Activated T-cell treated with anti-CD3 and anti-CD28 coated beads, Interleukin-2, amount 50 U/mL, for 24 hours (primary cell): ENCODE measurements at regions not wholly inside any gene's neighbourhood (a gene's known extent, or its start where the extent isn't known, plus 50 kb on each side); places are given as distances from the start of the nearest gene placed in this dataset.

ENCODE experiments used
- DNase-seq: peaks from one replicate; pipeline ENCODE4 v3.0.0-alpha.2; 2020
- H3K27ac Mint-ChIP-seq: 2 replicates; pipeline ENCODE4 v1.8.0; 2020; ENCODE audit warnings: mild to moderate bottlenecking, mixed read lengths
- H3K27me3 Mint-ChIP-seq: 2 replicates; pipeline ENCODE4 v1.8.0; 2020; ENCODE audit warnings: mixed read lengths
- H3K36me3 Mint-ChIP-seq: 2 replicates; pipeline ENCODE4 v1.8.0; 2020; ENCODE audit warnings: low read depth, mixed read lengths
- H3K4me1 Mint-ChIP-seq: 2 replicates; pipeline ENCODE4 v1.8.0; 2020; ENCODE audit warnings: low read depth, mixed read lengths
- H3K4me3 Mint-ChIP-seq: 2 replicates; pipeline ENCODE4 v1.8.0; 2020; ENCODE audit warnings: mild to moderate bottlenecking, moderate library complexity, mixed read lengths
- H3K9me3 Mint-ChIP-seq: 2 replicates; pipeline ENCODE4 v1.8.0; 2020; ENCODE audit warnings: mixed read lengths

GRCh38 chr2:34353509-34354113 lies 754.5 kb upstream of the FAM98A start:
- Mint-ChIP-seq H3K27ac (no peak overlapping the region), H3K4me3 (no peak overlapping the region), H3K9me3 (peaks cover 4% of the 10 kb centered on the region), H3K27me3 (no peaks in the 10 kb centered on the region), H3K4me1 (no peaks in the 10 kb centered on the region), H3K36me3 (no peaks in the 10 kb centered on the region)
- no peak for DNase-seq

GRCh38 chr2:34349527-34349926 lies 750.4 kb upstream of the FAM98A start:
- H3K27ac Mint-ChIP-seq = no peak overlapping the region
- H3K9me3 Mint-ChIP-seq = peaks cover 11% of the 10 kb centered on the region
- DNase-seq = no peak
- no peaks in the 10 kb centered on the region for H3K4me1 Mint-ChIP-seq
- no peaks in the 10 kb centered on the region for H3K27me3 Mint-ChIP-seq
- no peaks in the 10 kb centered on the region for H3K36me3 Mint-ChIP-seq
- no peak overlapping the region for H3K4me3 Mint-ChIP-seq

- DNase-seq = no peak
- Mint-ChIP-seq H3K27me3 (no peaks in the 10 kb centered on the region), H3K4me3 (no peak overlapping the region), H3K4me1 (no peaks in the 10 kb centered on the region), H3K9me3 (peaks cover 16% of the 10 kb centered on the region), H3K36me3 (no peaks in the 10 kb centered on the region), H3K27ac (no peak overlapping the region)
Measured at GRCh38 chr2:34345030-34345429, 745.9 kb upstream of the FAM98A start.

- Mint-ChIP-seq H3K36me3 (no peaks in the 10 kb centered on the region), H3K27ac (no peak overlapping the region), H3K4me3 (no peak overlapping the region), H3K9me3 (peaks cover 12% of the 10 kb centered on the region), H3K27me3 (no peaks in the 10 kb centered on the region), H3K4me1 (no peaks in the 10 kb centered on the region)
- DNase-seq = no peak
Measured at GRCh38 chr2:34340307-34340706, 741.2 kb upstream of the FAM98A start.

- H3K9me3 Mint-ChIP-seq = peaks cover 12% of the 10 kb centered on the region
- H3K27ac Mint-ChIP-seq = no peak overlapping the region
- no peaks in the 10 kb centered on the region for H3K4me1 Mint-ChIP-seq
- H3K4me3 Mint-ChIP-seq = no peak overlapping the region
- H3K27me3 Mint-ChIP-seq = no peaks in the 10 kb centered on the region
- H3K36me3 Mint-ChIP-seq = no peaks in the 10 kb centered on the region
- DNase-seq = no peak
Measured at GRCh38 chr2:34337735-34338134, 738.6 kb upstream of the FAM98A start.

GRCh38 chr2:34332813-34333212 lies 733.7 kb upstream of the FAM98A start:
- Mint-ChIP-seq H3K9me3 (peaks cover 4% of the 10 kb centered on the region), H3K27ac (no peak overlapping the region), H3K4me3 (no peak overlapping the region), H3K27me3 (no peaks in the 10 kb centered on the region), H3K4me1 (no peaks in the 10 kb centered on the region), H3K36me3 (no peaks in the 10 kb centered on the region)
- no peak for DNase-seq

GRCh38 chr2:34320056-34320455 lies 721.0 kb upstream of the FAM98A start:
- H3K4me1 Mint-ChIP-seq = no peaks in the 10 kb centered on the region
- no peaks in the 10 kb centered on the region for H3K36me3 Mint-ChIP-seq
- H3K27ac Mint-ChIP-seq = no peak overlapping the region
- no peak for DNase-seq
- H3K9me3 Mint-ChIP-seq = peaks cover 2% of the 10 kb centered on the region
- H3K4me3 Mint-ChIP-seq = no peak overlapping the region
- no peaks in the 10 kb centered on the region for H3K27me3 Mint-ChIP-seq

- Mint-ChIP-seq H3K27me3 (no peaks in the 10 kb centered on the region), H3K4me1 (no peaks in the 10 kb centered on the region), H3K27ac (no peak overlapping the region), H3K4me3 (no peak overlapping the region), H3K36me3 (no peaks in the 10 kb centered on the region), H3K9me3 (peaks cover 2% of the 10 kb centered on the region)
- DNase-seq = no peak
Measured at GRCh38 chr2:34317797-34318196, 718.7 kb upstream of the FAM98A start.

- H3K36me3 Mint-ChIP-seq = no peaks in the 10 kb centered on the region
- no peaks in the 10 kb centered on the region for H3K27me3 Mint-ChIP-seq
- no peaks in the 10 kb centered on the region for H3K4me1 Mint-ChIP-seq
- no peak overlapping the region for H3K4me3 Mint-ChIP-seq
- no peak overlapping the region for H3K27ac Mint-ChIP-seq
- peaks cover 5% of the 10 kb centered on the region for H3K9me3 Mint-ChIP-seq
- DNase-seq = no peak
Measured at GRCh38 chr2:34316788-34317187, 717.7 kb upstream of the FAM98A start.

- peaks cover 2% of the 10 kb centered on the region for H3K9me3 Mint-ChIP-seq
- H3K4me3 Mint-ChIP-seq = no peak overlapping the region
- DNase-seq = no peak
- H3K36me3 Mint-ChIP-seq = no peaks in the 10 kb centered on the region
- H3K4me1 Mint-ChIP-seq = no peaks in the 10 kb centered on the region
- no peaks in the 10 kb centered on the region for H3K27me3 Mint-ChIP-seq
- no peak overlapping the region for H3K27ac Mint-ChIP-seq
Measured at GRCh38 chr2:34311816-34312215, 712.7 kb upstream of the FAM98A start.

GRCh38 chr2:34308140-34308539 lies 709.0 kb upstream of the FAM98A start:
- H3K36me3 Mint-ChIP-seq = no peaks in the 10 kb centered on the region
- H3K4me3 Mint-ChIP-seq = no peak overlapping the region
- peaks cover 4% of the 10 kb centered on the region for H3K9me3 Mint-ChIP-seq
- no peaks in the 10 kb centered on the region for H3K27me3 Mint-ChIP-seq
- no peak for DNase-seq
- H3K4me1 Mint-ChIP-seq = no peaks in the 10 kb centered on the region
- no peak overlapping the region for H3K27ac Mint-ChIP-seq

GRCh38 chr2:34307636-34308035 lies 708.5 kb upstream of the FAM98A start:
- Mint-ChIP-seq H3K27ac (no peak overlapping the region), H3K9me3 (peaks cover 4% of the 10 kb centered on the region), H3K27me3 (no peaks in the 10 kb centered on the region), H3K4me3 (no peak overlapping the region), H3K36me3 (no peaks in the 10 kb centered on the region), H3K4me1 (no peaks in the 10 kb centered on the region)
- DNase-seq = no peak

GRCh38 chr2:34306745-34307144 lies 707.6 kb upstream of the FAM98A start:
- Mint-ChIP-seq H3K27ac (no peak overlapping the region), H3K4me1 (no peaks in the 10 kb centered on the region), H3K4me3 (no peak overlapping the region), H3K36me3 (no peaks in the 10 kb centered on the region), H3K9me3 (peaks cover 2% of the 10 kb centered on the region), H3K27me3 (no peaks in the 10 kb centered on the region)
- no peak for DNase-seq

- Mint-ChIP-seq H3K9me3 (peaks cover 5% of the 10 kb centered on the region), H3K4me3 (no peak overlapping the region), H3K27ac (no peak overlapping the region), H3K27me3 (no peaks in the 10 kb centered on the region), H3K4me1 (no peaks in the 10 kb centered on the region), H3K36me3 (no peaks in the 10 kb centered on the region)
- no peak for DNase-seq
Measured at GRCh38 chr2:34305587-34305986, 706.5 kb upstream of the FAM98A start.

- H3K27ac Mint-ChIP-seq = no peak overlapping the region
- no peaks in the 10 kb centered on the region for H3K36me3 Mint-ChIP-seq
Measured at GRCh38 chr2:34294961-34295360, 695.9 kb upstream of the FAM98A start.

GRCh38 chr2:34291076-34291475 lies 692.0 kb upstream of the FAM98A start:
- H3K9me3 Mint-ChIP-seq = peaks cover 5% of the 10 kb centered on the region
- H3K4me1 Mint-ChIP-seq = no peaks in the 10 kb centered on the region
- DNase-seq = no peak
- no peaks in the 10 kb centered on the region for H3K36me3 Mint-ChIP-seq
- H3K27ac Mint-ChIP-seq = no peak overlapping the region
- no peaks in the 10 kb centered on the region for H3K27me3 Mint-ChIP-seq
- H3K4me3 Mint-ChIP-seq = no peak overlapping the region

More at GRCh38 chr2:34294961-34295360, 695.9 kb upstream of the FAM98A start:
- no peaks in the 10 kb centered on the region for H3K4me1 Mint-ChIP-seq
- no peak overlapping the region for H3K4me3 Mint-ChIP-seq
- no peaks in the 10 kb centered on the region for H3K27me3 Mint-ChIP-seq
- peaks cover 2% of the 10 kb centered on the region for H3K9me3 Mint-ChIP-seq
- DNase-seq = no peak
